Thyroid gland (tissue), 4 donors: ENCODE measurements at regions not wholly inside any gene's neighbourhood (a gene's known extent, or its start where the extent isn't known, plus 50 kb on each side); places are given as distances from the start of the nearest gene placed in this dataset.

Experiments used
- CTCF ChIP-seq, 6 experiments: fragments of 200-600 bp in 3 of 6; fragments of 450-650 bp in 3 of 6; sonication (generic) in 3 of 6; IDR thresholded peaks; one replicate each; pipeline ENCODE4 v1.5.1; 2016 to 2019; ENCODE audit warnings: antibody characterized with exemption in 6 of 6, mild to moderate bottlenecking in 2 of 6, inconsistent platforms in 1 of 6, moderate library complexity in 1 of 6
- POLR2A ChIP-seq, 2 donors: fragments of 450-650 bp; IDR thresholded peaks; one replicate each; pipeline ENCODE4 v1.6.1; 2017; ENCODE audit warnings: antibody characterized with exemption in 2 of 2, mild to moderate bottlenecking in 2 of 2, moderate library complexity in 1 of 2

GRCh38 chr10:111686796-111687195 is 496.8 kb downstream of the GPAM start:
- TF ChIP-seq CTCF (IDR thresholded peaks at IDR 0.05) = no peak
- TF ChIP-seq POLR2A (IDR thresholded peaks at IDR 0.05) = no peak
